A549 (cell line): ENCODE measurements at regions not wholly inside any gene's neighbourhood (a gene's known extent, or its start where the extent isn't known, plus 50 kb on each side); places are given as distances from the start of the nearest gene placed in this dataset.

ENCODE experiments used
- ATAC-seq, 2 experiments: fragments of 200-7000 bp in 1 of 2; fragments of >200 bp in 1 of 2; cut with Nextera tagmentation in 1 of 2; cut with Tn5 transposase in 1 of 2; 3 replicates each; pipeline versions ENCODE4 v1.8.0 to v1.9.1; 2018 to 2020; ENCODE audit warnings: mild to moderate bottlenecking in 1 of 2, moderate library complexity in 1 of 2
- CTCF ChIA-PET: fragments of 300-600 bp; sonication (Branson Sonifier 250); formaldehyde crosslinking; extraction: SDS; loops from one replicate; lab custom pipeline; 2021; ENCODE audit warnings: antibody characterized with exemption, inconsistent platforms; lab: Yijun Ruan, JAX
- POLR2A ChIA-PET: fragments of 350-600 bp; formaldehyde crosslinking; extraction: SDS; loops from one replicate; lab custom pipeline; 2021; ENCODE audit warnings: antibody characterized with exemption, inconsistent platforms; lab: Yijun Ruan, JAX
- DNase-seq, 2 experiments: peaks; one replicate each; pipeline versions ENCODE4 v3.0.0 to v3.0.0-alpha.2; 2011 to 2016; ENCODE audit warnings: low read depth in 1 of 2, low spot score in 1 of 2
- FAIRE-seq: peaks from 2 replicates; lab custom pipeline; 2011; peaks lifted over from hg19 to GRCh38; lab: Jason Lieb, UNC
- H3K27ac ChIP-seq, 2 experiments: fragments of >200 bp; sonication (Bioruptor Twin); formaldehyde crosslinking; 3 replicates each; pipeline ENCODE4 v1.5.1; 2016 to 2017
- H3K4me1 ChIP-seq: fragments of >200 bp; sonication (Bioruptor Twin); formaldehyde crosslinking; 3 replicates; pipeline ENCODE4 v1.6.1; 2016
- H3K4me2 ChIP-seq: fragments of >200 bp; sonication (Bioruptor Twin); formaldehyde crosslinking; 3 replicates; pipeline ENCODE4 v1.6.1; 2016
- H3K4me3 ChIP-seq: fragments of >200 bp; sonication (Bioruptor Twin); formaldehyde crosslinking; 3 replicates; pipeline ENCODE4 v1.5.1; 2016
- H3K9me3 ChIP-seq: fragments of >200 bp; sonication (Bioruptor Twin); formaldehyde crosslinking; 3 replicates; pipeline ENCODE4 v1.6.1; 2016
- BHLHE40 ChIP-seq: IDR thresholded peaks from 2 replicates; pipeline ENCODE4 v1.6.1; 2012; ENCODE audit warnings: low read depth, low read length, inconsistent platforms
- FOXS1 ChIP-seq: fragments of 250-450 bp; sonication (Bioruptor Pico); IDR thresholded peaks from 2 replicates; pipeline ENCODE4 v1.5.0; 2020; ENCODE audit warnings: mild to moderate bottlenecking, moderate library complexity
- GATA3 ChIP-seq: IDR thresholded peaks from 2 replicates; pipeline ENCODE4 v1.6.1; 2012; ENCODE audit warnings: borderline replicate concordance
- JUNB ChIP-seq: fragments of >200 bp; sonication (Bioruptor Twin); formaldehyde crosslinking; IDR thresholded peaks from 2 replicates; pipeline ENCODE4 v1.6.1; 2016
- MYC ChIP-seq: IDR thresholded peaks from 2 replicates; pipeline ENCODE4 v1.6.1; 2012; ENCODE audit warnings: mild to moderate bottlenecking, inconsistent platforms, low read length, improper control_type of control experiment, borderline replicate concordance
- NFE2L2 ChIP-seq: fragments of 150-350 bp; conservative IDR thresholded peaks from 2 replicates; pipeline ENCODE4 v1.6.1; 2014; ENCODE audit warnings: low read length
- POLR2AphosphoS2 ChIP-seq: conservative IDR thresholded peaks from 2 replicates; pipeline ENCODE4 v1.6.1; 2012; ENCODE audit warnings: low read length, improper control_type of control experiment, inconsistent platforms
- RARB ChIP-seq: fragments of 250-450 bp; sonication (Bioruptor Pico); IDR thresholded peaks from 2 replicates; pipeline ENCODE4 v1.8.0; 2021; ENCODE audit warnings: mild to moderate bottlenecking, moderate library complexity
- SMC3 ChIP-seq: fragments of >200 bp; sonication (Bioruptor Twin); formaldehyde crosslinking; IDR thresholded peaks from 3 replicates; pipeline ENCODE4 v1.6.1; 2018; ENCODE audit warnings: inconsistent platforms
- ZC3H11A ChIP-seq: fragments of 450-650 bp; IDR thresholded peaks from 2 replicates; pipeline ENCODE4 v1.6.1; 2014; ENCODE audit warnings: antibody characterized with exemption, mild to moderate bottlenecking
- ZFP36 ChIP-seq: fragments of 450-650 bp; IDR thresholded peaks from 2 replicates; pipeline ENCODE4 v1.6.1; 2014; ENCODE audit warnings: borderline replicate concordance; ENCODE audit not compliant: partially characterized antibody
- ZSCAN20 ChIP-seq: fragments of 250-450 bp; sonication (Bioruptor Pico); IDR thresholded peaks from 2 replicates; pipeline ENCODE4 v1.8.0; 2022; ENCODE audit warnings: mild to moderate bottlenecking, moderate library complexity
- whole genome bisulfite sequencing: methylation state at CpG from one replicate; pipeline ENCODE4 v1.1.6; 2017; ENCODE audit errors: missing lambda C conversion rate; 5-methylcytosine and 5-hydroxymethylcytosine counted together
- TF ChIP-seq, protein P1 (sequence below): fragments of 250-450 bp; sonication (Bioruptor Pico); IDR thresholded peaks from 2 replicates; pipeline ENCODE4 v1.5.0; 2021; ENCODE audit warnings: mild to moderate bottlenecking, moderate library complexity, borderline replicate concordance
- TF ChIP-seq, protein P2 (sequence below): fragments of 150-350 bp; IDR thresholded peaks from 2 replicates; pipeline ENCODE4 v1.6.1; 2014; ENCODE audit warnings: low read depth, mild to moderate bottlenecking, low read length
- TF ChIP-seq, protein P3 (sequence below): fragments of 200-600 bp; sonication (generic); IDR thresholded peaks from 2 replicates; pipeline ENCODE4 v1.6.1; 2016; ENCODE audit warnings: antibody characterized with exemption, mild to moderate bottlenecking, moderate library complexity

DNA sequence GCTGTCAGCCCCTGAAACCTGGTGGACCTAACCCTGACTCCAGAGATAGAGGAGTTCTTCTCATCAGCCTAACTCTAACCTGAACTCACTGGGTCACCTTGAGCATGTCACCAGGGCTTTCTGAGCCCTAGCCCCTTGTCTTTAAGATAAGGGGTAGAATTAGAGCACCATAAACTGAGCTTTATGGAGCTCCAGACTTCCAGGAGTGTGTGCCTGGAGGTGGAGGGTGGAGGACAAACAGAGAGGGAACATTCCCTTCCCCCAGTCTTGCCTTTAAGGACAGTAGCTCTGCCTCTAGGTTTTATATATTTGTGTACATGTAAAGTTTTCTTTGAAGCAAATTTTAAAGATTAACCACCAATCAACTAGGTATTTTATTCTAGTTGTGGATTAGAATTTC lies 83.9 kb upstream of the PACRGL start:
- DNase-seq (no peak), ATAC-seq (no peak), FAIRE-seq (no peak)
- ChIA-PET CTCF (interaction anchor here (1.2 kb wide), 1 partner anchor 69 kb away, joined by 3 read pairs; no protein-coding TSS in a partner anchor), POLR2A (no interaction called here)
- TF ChIP-seq RARB (no peak), ZSCAN20 (CRISPR knock-in tag) (no peak), SMC3 (no peak), NFE2L2 (no peak), FOXS1 (CRISPR knock-in tag) (no peak), JUNB (no peak)
- TF ChIP-seq, protein P1, sequence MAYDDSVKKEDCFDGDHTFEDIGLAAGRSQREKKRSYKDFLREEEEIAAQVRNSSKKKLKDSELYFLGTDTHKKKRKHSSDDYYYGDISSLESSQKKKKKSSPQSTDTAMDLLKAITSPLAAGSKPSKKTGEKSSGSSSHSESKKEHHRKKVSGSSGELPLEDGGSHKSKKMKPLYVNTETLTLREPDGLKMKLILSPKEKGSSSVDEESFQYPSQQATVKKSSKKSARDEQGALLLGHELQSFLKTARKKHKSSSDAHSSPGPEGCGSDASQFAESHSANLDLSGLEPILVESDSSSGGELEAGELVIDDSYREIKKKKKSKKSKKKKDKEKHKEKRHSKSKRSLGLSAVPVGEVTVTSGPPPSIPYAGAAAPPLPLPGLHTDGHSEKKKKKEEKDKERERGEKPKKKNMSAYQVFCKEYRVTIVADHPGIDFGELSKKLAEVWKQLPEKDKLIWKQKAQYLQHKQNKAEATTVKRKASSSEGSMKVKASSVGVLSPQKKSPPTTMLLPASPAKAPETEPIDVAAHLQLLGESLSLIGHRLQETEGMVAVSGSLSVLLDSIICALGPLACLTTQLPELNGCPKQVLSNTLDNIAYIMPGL (CRISPR knock-in tag): no peak
- H3K4me1 ChIP-seq: no peaks in the 10 kb centered on the region
- no peak overlapping the region for H3K4me3 ChIP-seq
- no peak overlapping the region for H3K4me2 ChIP-seq
- H3K9me3 ChIP-seq: no peaks in the 10 kb centered on the region
- H3K27ac ChIP-seq: no peak overlapping the region

DNA sequence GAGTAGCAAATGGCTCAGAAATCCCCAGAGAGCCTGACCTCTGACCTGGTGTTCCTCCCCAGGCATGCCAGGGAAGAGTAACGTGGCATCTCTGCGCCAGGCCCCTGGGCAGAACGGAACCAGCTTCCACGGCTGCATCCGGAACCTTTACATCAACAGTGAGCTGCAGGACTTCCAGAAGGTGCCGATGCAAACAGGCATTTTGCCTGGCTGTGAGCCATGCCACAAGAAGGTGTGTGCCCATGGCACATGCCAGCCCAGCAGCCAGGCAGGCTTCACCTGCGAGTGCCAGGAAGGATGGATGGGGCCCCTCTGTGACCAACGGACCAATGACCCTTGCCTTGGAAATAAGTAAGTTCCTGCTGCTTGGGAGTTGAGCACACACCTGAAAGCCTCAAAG lies 83.4 kb upstream of the PACRGL start:
- no peak overlapping the region for H3K4me3 ChIP-seq
- no peak overlapping the region for H3K4me2 ChIP-seq
- FAIRE-seq (no peak), DNase-seq (no peak), ATAC-seq (no peak)
- no peaks in the 10 kb centered on the region for H3K4me1 ChIP-seq
- WGBS: 20% methylated on average over 1 of the region's 8 CpGs
- CTCF ChIA-PET: interaction anchor here (1.2 kb wide), 1 partner anchor 69 kb away, joined by 3 read pairs; no protein-coding TSS in a partner anchor
- no peak overlapping the region for H3K27ac ChIP-seq
- POLR2A ChIA-PET: no interaction called here
- H3K9me3 ChIP-seq: no peaks in the 10 kb centered on the region
- TF ChIP-seq, protein P2, sequence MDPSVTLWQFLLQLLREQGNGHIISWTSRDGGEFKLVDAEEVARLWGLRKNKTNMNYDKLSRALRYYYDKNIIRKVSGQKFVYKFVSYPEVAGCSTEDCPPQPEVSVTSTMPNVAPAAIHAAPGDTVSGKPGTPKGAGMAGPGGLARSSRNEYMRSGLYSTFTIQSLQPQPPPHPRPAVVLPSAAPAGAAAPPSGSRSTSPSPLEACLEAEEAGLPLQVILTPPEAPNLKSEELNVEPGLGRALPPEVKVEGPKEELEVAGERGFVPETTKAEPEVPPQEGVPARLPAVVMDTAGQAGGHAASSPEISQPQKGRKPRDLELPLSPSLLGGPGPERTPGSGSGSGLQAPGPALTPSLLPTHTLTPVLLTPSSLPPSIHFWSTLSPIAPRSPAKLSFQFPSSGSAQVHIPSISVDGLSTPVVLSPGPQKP: no peak
- TF ChIP-seq ZFP36: no peak
- no peak for TF ChIP-seq POLR2AphosphoS2
- TF ChIP-seq BHLHE40: no peak
- TF ChIP-seq ZC3H11A: no peak
- TF ChIP-seq, protein P1 (CRISPR knock-in tag): no peak
- TF ChIP-seq MYC: no peak
- no peak for TF ChIP-seq SMC3
- TF ChIP-seq, protein P3, sequence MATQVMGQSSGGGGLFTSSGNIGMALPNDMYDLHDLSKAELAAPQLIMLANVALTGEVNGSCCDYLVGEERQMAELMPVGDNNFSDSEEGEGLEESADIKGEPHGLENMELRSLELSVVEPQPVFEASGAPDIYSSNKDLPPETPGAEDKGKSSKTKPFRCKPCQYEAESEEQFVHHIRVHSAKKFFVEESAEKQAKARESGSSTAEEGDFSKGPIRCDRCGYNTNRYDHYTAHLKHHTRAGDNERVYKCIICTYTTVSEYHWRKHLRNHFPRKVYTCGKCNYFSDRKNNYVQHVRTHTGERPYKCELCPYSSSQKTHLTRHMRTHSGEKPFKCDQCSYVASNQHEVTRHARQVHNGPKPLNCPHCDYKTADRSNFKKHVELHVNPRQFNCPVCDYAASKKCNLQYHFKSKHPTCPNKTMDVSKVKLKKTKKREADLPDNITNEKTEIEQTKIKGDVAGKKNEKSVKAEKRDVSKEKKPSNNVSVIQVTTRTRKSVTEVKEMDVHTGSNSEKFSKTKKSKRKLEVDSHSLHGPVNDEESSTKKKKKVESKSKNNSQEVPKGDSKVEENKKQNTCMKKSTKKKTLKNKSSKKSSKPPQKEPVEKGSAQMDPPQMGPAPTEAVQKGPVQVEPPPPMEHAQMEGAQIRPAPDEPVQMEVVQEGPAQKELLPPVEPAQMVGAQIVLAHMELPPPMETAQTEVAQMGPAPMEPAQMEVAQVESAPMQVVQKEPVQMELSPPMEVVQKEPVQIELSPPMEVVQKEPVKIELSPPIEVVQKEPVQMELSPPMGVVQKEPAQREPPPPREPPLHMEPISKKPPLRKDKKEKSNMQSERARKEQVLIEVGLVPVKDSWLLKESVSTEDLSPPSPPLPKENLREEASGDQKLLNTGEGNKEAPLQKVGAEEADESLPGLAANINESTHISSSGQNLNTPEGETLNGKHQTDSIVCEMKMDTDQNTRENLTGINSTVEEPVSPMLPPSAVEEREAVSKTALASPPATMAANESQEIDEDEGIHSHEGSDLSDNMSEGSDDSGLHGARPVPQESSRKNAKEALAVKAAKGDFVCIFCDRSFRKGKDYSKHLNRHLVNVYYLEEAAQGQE: no peak
- no peak for TF ChIP-seq GATA3
- TF ChIP-seq, all 56 proteins: peak for 0
